Trophoblast cell (in vitro differentiated cells and primary cell): ENCODE measurements at regions not wholly inside any gene's neighbourhood (a gene's known extent, or its start where the extent isn't known, plus 50 kb on each side); places are given as distances from the start of the nearest gene placed in this dataset.

Experiments
- DNase-seq, 2 donors: peaks; one replicate each; pipeline ENCODE4 v3.0.0-alpha.2; 2016
- H2AFZ ChIP-seq: 2 replicates; pipeline ENCODE4 v1.6.1; 2013; ENCODE audit warnings: low read length, moderate library complexity, mild to moderate bottlenecking; ENCODE audit not compliant: insufficient read depth, poor library complexity
- H2AK5ac ChIP-seq: 2 replicates; pipeline ENCODE4 v1.6.1; 2013; ENCODE audit warnings: mild to moderate bottlenecking, low read length
- H2BK120ac ChIP-seq: 2 replicates; pipeline ENCODE4 v1.6.1; 2013; ENCODE audit warnings: low read length, mild to moderate bottlenecking, moderate library complexity; ENCODE audit not compliant: insufficient read depth, poor library complexity
- H2BK12ac ChIP-seq: 2 replicates; pipeline ENCODE4 v1.6.1; 2013; ENCODE audit warnings: mild to moderate bottlenecking, low read length, moderate library complexity
- H2BK5ac ChIP-seq: 2 replicates; pipeline ENCODE4 v1.6.1; 2013; ENCODE audit warnings: low read length, low read depth, moderate library complexity, mild to moderate bottlenecking; ENCODE audit not compliant: poor library complexity
- H3K14ac ChIP-seq: 2 replicates; pipeline ENCODE4 v1.6.1; 2013; ENCODE audit warnings: mild to moderate bottlenecking, low read length
- H3K18ac ChIP-seq: 2 replicates; pipeline ENCODE4 v1.6.1; 2013; ENCODE audit warnings: mild to moderate bottlenecking, low read length
- H3K23ac ChIP-seq: 2 replicates; pipeline ENCODE4 v1.6.1; 2013; ENCODE audit warnings: low read length
- H3K27ac ChIP-seq: 2 replicates; pipeline ENCODE4 v1.5.1; 2013; ENCODE audit warnings: low read depth, mild to moderate bottlenecking, inconsistent platforms, low read length, moderate library complexity
- H3K27me3 ChIP-seq: 2 replicates; pipeline ENCODE4 v1.6.1; 2013; ENCODE audit warnings: inconsistent platforms, mild to moderate bottlenecking, low read length, moderate library complexity; ENCODE audit not compliant: insufficient read depth
- H3K36me3 ChIP-seq, 2 experiments: 1 replicate in 1 of 2; 2 replicates in 1 of 2; pipeline ENCODE4 v1.6.1; 2013; ENCODE audit warnings: low read length in 2 of 2, mild to moderate bottlenecking in 2 of 2, moderate library complexity in 1 of 2; ENCODE audit not compliant: insufficient read depth in 2 of 2, control insufficient read depth in 1 of 2
- H3K4ac ChIP-seq: 2 replicates; pipeline ENCODE4 v1.6.1; 2013; ENCODE audit warnings: low read depth, mild to moderate bottlenecking, low read length, moderate library complexity
- H3K4me1 ChIP-seq, 2 experiments: 1 replicate in 1 of 2; 2 replicates in 1 of 2; pipeline ENCODE4 v1.6.1; 2013; ENCODE audit warnings: low read length in 2 of 2, mild to moderate bottlenecking in 2 of 2, moderate library complexity in 1 of 2; ENCODE audit not compliant: insufficient read depth in 2 of 2, control insufficient read depth in 1 of 2
- H3K4me2 ChIP-seq: 2 replicates; pipeline ENCODE4 v1.6.1; 2013; ENCODE audit warnings: inconsistent platforms, mild to moderate bottlenecking, low read length, moderate library complexity
- H3K4me3 ChIP-seq: 2 replicates; pipeline ENCODE4 v1.5.1; 2013; ENCODE audit warnings: mild to moderate bottlenecking, low read depth, low read length, inconsistent platforms
- H3K79me1 ChIP-seq: one replicate; pipeline ENCODE4 v1.6.1; 2013; ENCODE audit warnings: low read length
- H3K79me2 ChIP-seq: 2 replicates; pipeline ENCODE4 v1.6.1; 2013; ENCODE audit warnings: low read length, mild to moderate bottlenecking; ENCODE audit not compliant: control insufficient read depth, insufficient read depth, poor library complexity
- H3K9ac ChIP-seq: 2 replicates; pipeline ENCODE4 v1.6.1; 2013; ENCODE audit warnings: mild to moderate bottlenecking, low read length
- H3K9me3 ChIP-seq: 2 replicates; pipeline ENCODE4 v1.6.1; 2013; ENCODE audit warnings: low read depth, mild to moderate bottlenecking, control low read depth, inconsistent platforms, low read length; ENCODE audit not compliant: insufficient read depth
- H4K12ac ChIP-seq: 2 replicates; pipeline ENCODE4 v1.6.1; 2013; ENCODE audit warnings: low read depth, mild to moderate bottlenecking, low read length, moderate library complexity
- H4K8ac ChIP-seq: 2 replicates; pipeline ENCODE4 v1.6.1; 2013; ENCODE audit warnings: low read depth, mild to moderate bottlenecking, low read length, moderate library complexity
- H4K91ac ChIP-seq: one replicate; pipeline ENCODE4 v1.6.1; 2013; ENCODE audit warnings: low read depth, mild to moderate bottlenecking, low read length, moderate library complexity
- WGBS: extraction: QIAGEN DNeasy Blood & Tissue Kit; methylation state at CpG from one replicate; pipeline ENCODE4 v1.1.7; 2013; ENCODE audit warnings: missing lambda C conversion rate; ENCODE audit not compliant: insufficient read length, insufficient coverage; ENCODE audit errors: extremely low coverage; 5-methylcytosine and 5-hydroxymethylcytosine counted together

DNA sequence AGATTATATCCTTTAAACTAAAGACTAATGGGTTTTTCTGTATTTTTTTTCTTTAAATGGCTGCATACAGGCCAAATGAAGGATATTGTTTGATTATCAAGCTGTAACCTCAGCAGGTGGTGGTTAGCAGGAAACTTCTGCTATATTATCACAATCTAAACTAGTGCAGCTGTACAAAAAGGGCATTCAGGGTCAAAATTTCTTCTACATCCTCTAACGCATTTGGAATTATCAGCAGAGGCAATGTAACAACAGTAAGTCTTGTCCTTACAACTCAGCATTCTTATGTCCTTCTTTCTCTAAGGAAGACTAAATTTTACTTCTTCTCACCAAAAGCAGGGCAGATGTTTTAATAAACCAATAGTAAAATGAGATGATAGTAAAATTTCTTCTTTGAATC, 135.8 kb upstream of the FN1 start:
- H3K18ac ChIP-seq = no peak overlapping the region
- no peak overlapping the region for H3K4me2 ChIP-seq
- no peak overlapping the region for H3K14ac ChIP-seq
- H2BK120ac ChIP-seq = no peak overlapping the region
- no peak overlapping the region for H4K12ac ChIP-seq
- H2BK12ac ChIP-seq = no peak overlapping the region
- H3K4me3 ChIP-seq = no peak overlapping the region
- H3K79me2 ChIP-seq = no peaks in the 10 kb centered on the region
- H2AK5ac ChIP-seq = no peak overlapping the region
- no peak overlapping the region for H2AFZ ChIP-seq
- no peak overlapping the region for H2BK5ac ChIP-seq
- H3K36me3 ChIP-seq = no peaks in the 10 kb centered on the region
- WGBS = no CpG with 5 or more reads among the region's 1 CpG
- H3K79me1 ChIP-seq = no peaks in the 10 kb centered on the region
- H3K4ac ChIP-seq = no peak overlapping the region
- no peak overlapping the region for H3K23ac ChIP-seq
- no peak for DNase-seq
- no peaks in the 10 kb centered on the region for H3K27me3 ChIP-seq
- no peak overlapping the region for H3K27ac ChIP-seq
- no peak overlapping the region for H3K9ac ChIP-seq
- H4K8ac ChIP-seq = no peak overlapping the region
- no peaks in the 10 kb centered on the region for H3K4me1 ChIP-seq
- H4K91ac ChIP-seq = no peak overlapping the region
- no peaks in the 10 kb centered on the region for H3K9me3 ChIP-seq

DNA sequence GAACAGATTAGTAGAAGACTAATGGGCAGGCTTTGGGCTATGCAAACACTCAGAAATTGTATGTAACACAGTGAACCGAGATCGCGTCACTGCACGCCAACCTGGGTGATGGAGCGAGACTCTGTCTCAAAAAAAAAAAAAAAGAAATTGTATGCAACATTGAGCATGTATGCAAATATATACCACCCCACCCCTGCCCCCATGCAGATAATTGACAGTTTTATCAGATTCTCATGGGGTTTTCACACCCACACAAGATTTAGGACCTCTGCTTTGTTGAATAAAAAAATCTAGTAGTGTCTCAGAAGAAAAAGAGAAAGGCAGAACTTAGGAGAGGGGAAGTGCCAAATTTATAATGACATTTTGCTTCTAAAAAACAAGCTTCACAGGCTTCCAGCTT, 131.6 kb upstream of the FN1 start:
- H2AK5ac ChIP-seq = no peak overlapping the region
- no peak overlapping the region for H2BK12ac ChIP-seq
- H3K4me1 ChIP-seq = no peaks in the 10 kb centered on the region
- H4K8ac ChIP-seq = no peak overlapping the region
- H3K79me1 ChIP-seq = no peaks in the 10 kb centered on the region
- no peak overlapping the region for H3K18ac ChIP-seq
- H3K79me2 ChIP-seq = no peaks in the 10 kb centered on the region
- no peak overlapping the region for H2AFZ ChIP-seq
- H3K27ac ChIP-seq = no peak overlapping the region
- no peak overlapping the region for H4K12ac ChIP-seq
- no peak overlapping the region for H3K4ac ChIP-seq
- no peak overlapping the region for H2BK120ac ChIP-seq
- DNase-seq = no peak
- no peak overlapping the region for H2BK5ac ChIP-seq
- WGBS = no CpG with 5 or more reads among the region's 5 CpGs
- no peaks in the 10 kb centered on the region for H3K9me3 ChIP-seq
- no peaks in the 10 kb centered on the region for H3K36me3 ChIP-seq
- no peaks in the 10 kb centered on the region for H3K27me3 ChIP-seq
- no peak overlapping the region for H3K9ac ChIP-seq
- no peak overlapping the region for H3K4me2 ChIP-seq
- no peak overlapping the region for H4K91ac ChIP-seq
- no peak overlapping the region for H3K23ac ChIP-seq
- H3K14ac ChIP-seq = no peak overlapping the region
- no peak overlapping the region for H3K4me3 ChIP-seq

- Histone ChIP-seq H2BK5ac (no peak overlapping the region), H3K14ac (no peak overlapping the region), H2AK5ac (no peak overlapping the region), H4K8ac (no peak overlapping the region), H3K4me1 (no peaks in the 10 kb centered on the region), H3K9me3 (no peaks in the 10 kb centered on the region), H3K4me2 (no peak overlapping the region), H3K79me1 (no peaks in the 10 kb centered on the region), H3K27me3 (no peaks in the 10 kb centered on the region), H2BK120ac (no peak overlapping the region), H3K9ac (no peak overlapping the region), H3K23ac (no peak overlapping the region), H4K91ac (no peak overlapping the region), H4K12ac (no peak overlapping the region), H3K79me2 (no peaks in the 10 kb centered on the region), H2AFZ (no peak overlapping the region), H3K36me3 (no peaks in the 10 kb centered on the region), H3K4me3 (no peak overlapping the region), H3K4ac (no peak overlapping the region), H3K27ac (no peak overlapping the region), H3K18ac (no peak overlapping the region), H2BK12ac (no peak overlapping the region)
- DNase-seq = peak in 1 of 2 donors; percentile 13
- WGBS = no CpG with 5 or more reads among the region's 2 CpGs
These were observed 130.0 kb upstream of the FN1 start for GRCh38 chr2:215565897-215566296.

DNA sequence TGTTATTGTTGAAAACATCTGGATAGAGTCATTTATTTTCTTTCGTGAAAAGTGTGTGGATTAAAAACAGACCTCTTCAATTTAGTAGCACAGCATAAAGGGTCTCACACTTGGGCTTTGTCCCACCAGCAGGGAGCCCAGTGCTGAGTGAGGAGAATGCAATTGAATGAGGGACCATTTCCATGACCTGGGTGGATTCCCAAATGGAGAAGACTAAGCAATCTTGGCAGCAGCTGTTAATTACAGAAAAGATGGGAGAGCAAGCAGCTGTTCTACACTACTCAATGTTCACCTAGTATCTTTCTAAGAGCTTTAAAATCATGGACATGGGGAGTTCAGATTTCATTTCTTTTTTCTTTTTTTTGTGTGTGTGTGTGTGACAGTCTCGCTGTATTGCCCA, 121.8 kb upstream of the FN1 start:
- no CpG with 5 or more reads among the region's 2 CpGs for WGBS
- no peaks in the 10 kb centered on the region for H3K79me2 ChIP-seq

More for the DNA sequence above, 121.8 kb upstream of the FN1 start:
- no peak overlapping the region for H3K27ac ChIP-seq
- H3K4me3 ChIP-seq = no peak overlapping the region
- H2AFZ ChIP-seq = no peak overlapping the region
- peak overlapping the region; percentile 12 for H2BK5ac ChIP-seq
- DNase-seq = no peak
- no peak overlapping the region for H3K4ac ChIP-seq
- no peak overlapping the region for H4K91ac ChIP-seq
- no peak overlapping the region for H2AK5ac ChIP-seq
- no peak overlapping the region for H2BK12ac ChIP-seq
- H3K14ac ChIP-seq = no peak overlapping the region
- H3K4me2 ChIP-seq = no peak overlapping the region
- H3K18ac ChIP-seq = no peak overlapping the region
- H4K12ac ChIP-seq = no peak overlapping the region
- no peaks in the 10 kb centered on the region for H3K27me3 ChIP-seq
- H4K8ac ChIP-seq = no peak overlapping the region
- H3K23ac ChIP-seq = no peak overlapping the region
- no peak overlapping the region for H2BK120ac ChIP-seq
- no peaks in the 10 kb centered on the region for H3K79me1 ChIP-seq
- H3K9ac ChIP-seq = no peak overlapping the region
- peaks cover 2% of the 10 kb centered on the region for H3K9me3 ChIP-seq
- H3K4me1 ChIP-seq = no peaks in the 10 kb centered on the region
- no peaks in the 10 kb centered on the region for H3K36me3 ChIP-seq
